GM12801 (cell line): ENCODE measurements at regions not wholly inside any gene's neighbourhood (a gene's known extent, or its start where the extent isn't known, plus 50 kb on each side); places are given as distances from the start of the nearest gene placed in this dataset.

Experiments used
- TF ChIP-seq, protein P1 (sequence below): IDR thresholded peaks from one replicate; pipeline ENCODE4 v1.5.1; 2011; ENCODE audit warnings: control low read depth; ENCODE audit not compliant: insufficient read length; ENCODE audit errors: extremely low read depth

GRCh38 chr9:31582561-31582960, 801.9 kb upstream of the ACO1 start:
- TF ChIP-seq, protein P1, sequence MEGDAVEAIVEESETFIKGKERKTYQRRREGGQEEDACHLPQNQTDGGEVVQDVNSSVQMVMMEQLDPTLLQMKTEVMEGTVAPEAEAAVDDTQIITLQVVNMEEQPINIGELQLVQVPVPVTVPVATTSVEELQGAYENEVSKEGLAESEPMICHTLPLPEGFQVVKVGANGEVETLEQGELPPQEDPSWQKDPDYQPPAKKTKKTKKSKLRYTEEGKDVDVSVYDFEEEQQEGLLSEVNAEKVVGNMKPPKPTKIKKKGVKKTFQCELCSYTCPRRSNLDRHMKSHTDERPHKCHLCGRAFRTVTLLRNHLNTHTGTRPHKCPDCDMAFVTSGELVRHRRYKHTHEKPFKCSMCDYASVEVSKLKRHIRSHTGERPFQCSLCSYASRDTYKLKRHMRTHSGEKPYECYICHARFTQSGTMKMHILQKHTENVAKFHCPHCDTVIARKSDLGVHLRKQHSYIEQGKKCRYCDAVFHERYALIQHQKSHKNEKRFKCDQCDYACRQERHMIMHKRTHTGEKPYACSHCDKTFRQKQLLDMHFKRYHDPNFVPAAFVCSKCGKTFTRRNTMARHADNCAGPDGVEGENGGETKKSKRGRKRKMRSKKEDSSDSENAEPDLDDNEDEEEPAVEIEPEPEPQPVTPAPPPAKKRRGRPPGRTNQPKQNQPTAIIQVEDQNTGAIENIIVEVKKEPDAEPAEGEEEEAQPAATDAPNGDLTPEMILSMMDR = no peak

DNA sequence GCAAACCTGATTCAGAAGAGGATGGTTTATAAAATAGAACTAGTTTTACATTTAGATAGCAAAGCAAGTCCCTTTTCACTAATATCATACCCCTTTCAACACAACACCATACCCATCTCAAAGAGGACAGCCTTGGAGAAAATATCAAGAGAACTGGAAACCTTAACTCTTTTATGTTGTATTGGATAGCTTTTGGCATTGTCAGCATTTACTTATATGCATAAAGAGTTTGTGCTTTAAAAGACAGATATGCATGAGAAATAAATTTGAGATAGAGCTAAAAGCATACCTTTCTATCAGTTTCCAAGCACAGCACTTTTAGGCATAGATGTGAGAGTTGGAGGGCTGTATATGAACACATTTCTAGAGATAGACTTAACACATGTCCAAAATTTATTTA, 799.3 kb upstream of the ACO1 start:
- TF ChIP-seq, protein P1 = no peak

GRCh38 chr9:31587146-31587545, 797.3 kb upstream of the ACO1 start:
- TF ChIP-seq, protein P1 = no peak

GRCh38 chr9:31588006-31588405, 796.4 kb upstream of the ACO1 start:
- TF ChIP-seq, protein P1 = no peak

DNA sequence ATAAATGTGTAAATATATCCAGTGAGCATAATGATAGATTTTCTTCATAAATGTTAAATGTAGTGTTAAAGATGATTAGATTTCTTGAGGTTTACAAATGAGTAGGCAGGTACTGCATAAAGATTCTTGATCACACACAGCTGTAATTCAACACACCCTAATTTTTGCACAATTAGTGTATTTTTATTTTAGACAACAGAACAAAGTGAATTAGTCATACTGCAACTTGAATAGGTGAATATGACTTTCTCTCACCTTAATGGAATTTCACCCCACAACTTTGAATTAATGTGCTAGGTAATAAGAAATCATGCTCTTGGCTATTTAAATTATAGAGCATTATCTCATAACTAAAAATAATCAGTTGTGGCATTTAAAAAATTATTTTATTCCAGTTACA, 795.7 kb upstream of the ACO1 start:
- TF ChIP-seq, protein P1 = no peak

GRCh38 chr9:31590091-31590490, 794.4 kb upstream of the ACO1 start:
- TF ChIP-seq, protein P1 = no peak

DNA sequence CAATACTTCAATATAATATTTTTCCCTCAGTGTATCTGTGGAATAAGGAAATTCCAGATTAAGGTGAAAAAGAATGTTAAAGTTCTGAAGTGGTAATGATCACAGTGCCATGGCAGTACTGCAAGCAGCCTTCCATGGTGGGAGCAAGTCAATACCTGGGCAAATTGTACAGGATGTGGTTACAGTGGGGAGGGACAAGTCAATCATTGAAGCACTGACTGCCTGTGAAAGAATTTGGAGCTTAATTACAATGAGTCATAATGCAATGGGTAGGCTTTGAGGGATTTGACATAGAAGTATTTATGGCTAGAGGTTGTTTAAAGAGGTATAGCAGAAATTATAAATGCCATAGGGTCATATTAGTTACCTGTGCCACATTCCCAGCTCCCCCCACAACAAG, 786.5 kb upstream of the ACO1 start:
- TF ChIP-seq, protein P1 = no peak

- TF ChIP-seq, protein P1 = no peak
Observed at GRCh38 chr9:31601666-31602065, 782.8 kb upstream of the ACO1 start.
